T-helper 2 cell (primary cell): ENCODE measurements at regions not wholly inside any gene's neighbourhood (a gene's known extent, or its start where the extent isn't known, plus 50 kb on each side); places are given as distances from the start of the nearest gene placed in this dataset.

Source experiments
- DNase-seq, 5 experiments: peaks; one replicate each; pipeline versions ENCODE4 v3.0.0 to v3.0.0-alpha.2; 2012 to 2022

DNA sequence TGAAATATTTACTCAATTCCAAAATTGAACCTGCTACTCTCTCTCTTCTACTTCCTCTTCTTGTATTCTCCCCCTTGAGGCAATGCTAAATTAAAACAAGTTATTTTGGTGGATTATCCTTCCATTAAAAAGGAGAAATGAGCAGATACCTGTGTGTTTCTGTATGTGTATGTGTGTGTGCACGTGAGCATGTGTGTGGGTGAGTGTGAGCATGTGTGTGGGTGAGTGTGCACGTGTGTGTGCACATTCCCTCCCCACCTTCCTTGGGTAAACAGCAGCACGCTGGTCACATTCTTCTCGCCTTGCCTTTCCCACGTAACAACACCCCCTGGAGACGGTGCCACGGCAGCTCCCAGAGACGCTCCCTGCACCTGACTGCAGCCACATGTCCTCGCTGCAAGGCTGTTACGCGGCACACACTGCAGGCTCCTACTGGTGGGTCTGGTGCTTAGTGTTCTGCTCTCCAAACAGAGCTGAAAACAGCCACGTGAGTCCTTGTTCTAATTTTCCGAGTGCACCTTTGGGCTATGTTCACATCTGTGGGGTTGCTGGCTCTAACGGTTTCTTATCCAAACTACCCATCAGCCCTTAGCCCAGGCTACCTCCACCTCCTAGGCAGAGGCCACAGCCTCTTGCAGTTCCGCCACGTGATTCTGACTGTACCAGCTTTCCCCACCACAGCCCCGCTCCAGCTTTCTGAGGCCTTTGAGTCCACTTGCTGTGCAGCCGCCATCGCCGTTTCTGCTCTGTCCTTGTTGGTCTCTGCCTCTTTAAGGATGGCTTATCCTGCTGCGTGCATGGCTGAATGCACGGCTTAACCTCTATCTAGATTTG is 123.4 kb downstream of the CTTN start:
- DNase-seq: no peak

DNA sequence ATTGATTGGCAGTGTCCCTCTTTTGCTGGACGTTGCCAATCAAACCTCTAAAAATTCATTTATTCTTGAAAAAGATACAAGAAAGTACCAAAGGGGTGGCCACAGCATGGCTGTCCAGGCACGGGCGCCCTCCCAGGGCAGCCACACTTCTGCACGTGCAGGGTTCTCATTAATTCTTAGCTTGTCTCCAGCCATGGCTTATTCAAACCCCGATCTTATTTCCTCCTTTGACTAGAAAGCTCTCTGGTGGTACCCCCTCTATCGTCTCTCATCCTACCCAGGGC is 123.9 kb downstream of the CTTN start:
- DNase-seq: no peak

DNA sequence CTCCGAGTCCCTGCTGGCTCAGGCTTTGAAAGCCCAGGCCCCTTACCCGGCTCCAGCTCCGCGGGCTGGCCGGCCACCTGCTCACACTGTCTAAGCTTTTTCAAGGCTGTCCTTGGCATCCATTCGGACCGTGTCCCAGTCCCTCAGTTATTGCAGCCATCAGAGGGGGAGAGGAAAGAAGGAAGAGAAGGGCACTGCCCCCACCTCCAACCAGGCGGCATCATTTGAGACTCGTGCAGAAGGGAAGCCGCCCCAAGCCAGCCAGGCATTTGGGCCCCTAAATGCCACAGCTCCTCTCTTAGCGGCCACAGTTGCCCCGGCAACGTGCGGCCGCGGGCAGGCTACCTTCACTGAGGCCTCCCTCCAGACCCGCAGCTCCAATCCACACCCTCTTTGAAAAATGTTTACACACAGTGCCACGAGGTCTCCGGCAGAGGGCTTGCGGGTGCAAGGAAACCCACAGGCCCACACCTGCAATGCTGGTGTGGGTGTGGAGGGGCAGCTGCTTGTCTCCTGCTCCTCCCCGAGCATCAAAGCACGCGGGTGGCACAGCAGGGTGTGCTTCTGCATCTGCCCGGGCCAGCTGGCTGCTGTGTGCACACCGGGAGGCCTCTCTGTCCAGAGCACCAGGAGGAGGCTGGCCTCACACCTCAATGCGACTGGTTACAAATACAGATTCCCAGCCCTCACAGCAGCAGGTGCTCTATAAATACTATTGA is 124.4 kb downstream of the CTTN start:
- peak in 1 of 5 experiments; percentile 17 for DNase-seq

DNA sequence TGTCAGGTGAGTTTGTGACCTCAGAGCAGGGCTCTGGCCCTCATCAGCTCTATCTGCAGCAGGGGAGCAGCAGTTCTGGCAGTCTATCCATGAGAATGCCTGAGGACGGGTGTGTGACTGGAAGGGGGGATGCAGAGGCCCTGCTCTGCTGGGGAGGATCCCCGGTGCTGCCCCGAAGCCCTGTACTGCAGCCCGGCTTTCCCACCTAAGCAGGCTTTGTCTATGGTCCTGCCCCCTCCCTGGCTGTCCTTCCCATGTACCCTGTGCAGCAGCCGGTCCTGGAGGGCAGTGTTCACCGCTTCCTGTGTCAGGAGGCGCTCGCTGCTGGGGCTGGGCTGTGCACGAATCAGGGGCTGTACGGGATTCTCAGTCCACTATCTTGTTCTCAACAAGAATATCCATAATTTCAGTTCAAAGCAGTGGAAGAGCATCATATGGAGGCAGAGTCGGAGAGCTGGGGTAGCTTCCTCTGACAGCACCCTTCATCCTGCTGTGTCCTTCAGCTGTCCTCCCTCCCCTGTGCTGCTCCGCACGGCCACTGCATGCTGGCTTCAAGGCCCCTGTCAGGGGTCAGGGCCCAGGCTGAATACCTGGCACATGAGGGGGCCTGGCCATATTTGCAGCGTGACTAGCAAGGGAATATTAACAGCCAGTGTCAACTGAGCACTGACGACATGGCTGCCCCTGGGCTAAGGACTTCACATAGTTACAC is 125.2 kb downstream of the CTTN start:
- no peak for DNase-seq

DNA sequence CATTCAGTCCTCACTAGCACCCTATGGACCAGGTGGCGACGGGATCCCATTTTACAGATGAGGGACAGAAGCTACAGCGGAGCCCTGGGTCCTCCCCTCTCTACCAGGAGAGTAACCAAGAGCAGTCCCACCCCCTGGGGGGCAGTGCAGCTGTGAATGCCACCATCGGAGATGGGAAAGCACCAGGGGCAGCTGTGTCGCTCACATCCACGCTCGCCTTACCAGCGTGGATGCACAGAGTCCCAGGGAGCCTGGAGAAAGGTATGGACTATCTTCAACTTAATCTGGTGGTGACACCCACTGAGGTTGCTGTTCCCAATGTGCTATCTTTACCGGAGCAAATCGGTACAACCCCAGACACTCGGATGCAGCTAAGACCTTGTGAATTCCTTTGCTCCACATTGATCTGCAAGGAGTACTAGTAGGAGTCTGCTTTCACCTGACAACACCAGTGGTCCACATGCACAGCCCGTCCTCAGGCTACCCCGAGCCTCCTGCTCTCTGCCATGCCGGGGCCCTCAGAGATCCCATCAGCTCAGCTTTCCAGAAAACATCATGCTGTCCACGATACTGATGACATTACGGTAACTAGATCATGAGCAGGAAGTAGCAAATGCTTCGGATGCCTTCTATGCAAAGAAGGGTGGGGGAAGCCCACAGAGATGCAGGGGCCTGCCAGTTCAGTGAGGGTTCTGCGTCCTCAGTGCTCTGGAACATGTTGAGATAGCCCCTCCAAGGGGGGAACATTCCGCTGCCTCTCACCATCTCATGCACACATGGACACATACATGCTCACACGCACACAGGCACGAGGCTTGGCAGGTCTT is 126.0 kb downstream of the CTTN start:
- no peak for DNase-seq

DNA sequence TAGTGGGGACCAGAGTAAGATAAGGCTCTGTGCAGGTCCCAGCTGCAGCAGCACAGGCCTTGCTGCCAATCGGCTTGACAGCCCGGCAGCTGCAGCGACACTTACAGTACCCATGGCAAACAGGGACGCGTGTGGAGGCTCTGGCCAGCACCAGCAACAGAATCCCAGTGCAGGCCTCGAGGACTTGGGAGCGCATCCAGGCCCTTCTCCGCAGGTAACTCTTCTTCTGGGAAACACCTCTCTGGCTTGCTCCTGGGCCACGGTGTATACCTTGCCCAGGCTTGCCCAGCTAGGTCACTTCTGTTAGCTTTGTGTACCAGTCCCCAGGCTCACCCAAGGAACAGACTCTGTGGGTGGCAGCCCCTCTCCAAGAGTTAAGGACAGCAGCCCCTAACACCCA is 126.7 kb downstream of the CTTN start:
- no peak for DNase-seq

DNA sequence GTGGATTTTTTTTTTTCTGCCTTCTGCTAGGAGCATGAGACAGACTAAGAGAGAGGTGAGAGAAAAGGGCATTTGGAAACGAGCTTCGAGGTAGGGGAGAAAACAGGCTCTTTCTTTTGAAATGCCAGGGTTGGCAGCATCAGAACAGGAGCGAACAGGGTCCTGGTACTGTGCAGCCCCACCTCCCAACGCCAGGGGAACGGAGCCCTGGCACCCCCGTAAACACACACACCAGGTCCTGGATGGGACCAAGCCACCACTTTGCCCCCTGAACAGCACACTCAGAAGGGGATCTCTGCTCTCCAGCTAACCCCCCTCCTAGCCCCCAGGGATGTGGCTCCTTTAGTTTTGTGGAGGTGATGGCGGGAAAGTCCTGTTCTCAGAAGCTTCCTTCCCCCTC is 127.1 kb downstream of the CTTN start:
- DNase-seq: no peak

DNA sequence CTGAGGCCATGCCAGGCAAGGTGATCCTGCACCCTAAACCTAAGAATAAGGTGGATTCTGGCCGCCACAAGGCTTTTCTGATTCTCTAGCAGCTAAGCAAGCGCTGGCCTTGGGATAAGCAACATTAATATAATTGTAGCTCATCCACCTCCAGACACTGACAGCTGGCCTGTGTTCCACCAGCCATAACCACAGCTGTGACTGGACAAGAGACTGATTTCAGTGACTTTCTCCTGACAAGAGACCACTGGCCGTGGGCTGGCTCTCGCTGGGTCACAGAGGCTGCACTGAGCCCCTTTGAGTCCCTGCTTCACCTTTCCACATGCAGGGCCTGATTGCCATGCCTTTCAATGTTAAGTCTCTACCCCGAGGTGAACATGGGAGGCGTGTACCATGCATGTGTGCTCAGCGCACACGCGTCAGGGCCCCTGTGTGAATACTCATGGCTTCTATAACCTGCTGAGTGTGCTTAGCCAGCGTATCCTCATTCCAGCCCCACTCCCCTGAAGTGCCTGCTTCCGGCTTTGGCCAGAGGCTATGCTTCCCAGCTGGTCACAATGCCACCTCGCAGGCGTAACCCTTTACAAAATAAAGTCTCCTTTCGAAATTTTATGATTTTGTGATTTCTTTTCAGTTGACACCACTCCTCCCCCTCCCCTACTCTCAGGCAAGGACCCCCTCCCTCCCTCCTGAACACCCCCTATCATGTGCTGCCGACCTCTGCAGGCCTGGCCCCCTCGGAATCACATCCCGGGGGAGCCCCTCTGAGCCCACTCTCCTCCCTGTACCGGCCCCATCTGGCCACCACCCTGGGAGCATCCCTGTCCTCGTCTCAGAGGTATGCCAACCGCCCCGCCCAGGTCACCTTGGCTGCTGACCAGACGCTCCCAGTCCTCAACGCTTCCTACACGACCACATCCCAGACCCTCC is 128.1 kb downstream of the CTTN start:
- no peak for DNase-seq

DNA sequence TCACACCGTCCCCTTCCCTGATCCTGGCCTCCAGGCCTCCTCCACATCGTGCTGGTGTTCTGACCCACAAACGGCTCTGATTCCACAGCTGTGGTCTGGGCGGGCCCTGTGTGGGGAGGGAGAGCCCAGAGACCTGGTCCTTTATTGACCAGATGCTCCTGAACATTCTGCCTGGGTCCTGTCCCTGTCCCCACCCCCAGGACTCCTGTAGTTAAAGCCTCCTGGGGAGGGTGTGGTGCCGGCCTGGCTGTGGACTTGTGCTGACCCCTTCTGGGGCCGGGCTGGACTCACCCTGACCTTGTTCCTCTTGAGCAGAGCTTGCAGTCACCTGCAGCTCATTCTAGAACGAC is 128.7 kb downstream of the CTTN start:
- no peak for DNase-seq

DNA sequence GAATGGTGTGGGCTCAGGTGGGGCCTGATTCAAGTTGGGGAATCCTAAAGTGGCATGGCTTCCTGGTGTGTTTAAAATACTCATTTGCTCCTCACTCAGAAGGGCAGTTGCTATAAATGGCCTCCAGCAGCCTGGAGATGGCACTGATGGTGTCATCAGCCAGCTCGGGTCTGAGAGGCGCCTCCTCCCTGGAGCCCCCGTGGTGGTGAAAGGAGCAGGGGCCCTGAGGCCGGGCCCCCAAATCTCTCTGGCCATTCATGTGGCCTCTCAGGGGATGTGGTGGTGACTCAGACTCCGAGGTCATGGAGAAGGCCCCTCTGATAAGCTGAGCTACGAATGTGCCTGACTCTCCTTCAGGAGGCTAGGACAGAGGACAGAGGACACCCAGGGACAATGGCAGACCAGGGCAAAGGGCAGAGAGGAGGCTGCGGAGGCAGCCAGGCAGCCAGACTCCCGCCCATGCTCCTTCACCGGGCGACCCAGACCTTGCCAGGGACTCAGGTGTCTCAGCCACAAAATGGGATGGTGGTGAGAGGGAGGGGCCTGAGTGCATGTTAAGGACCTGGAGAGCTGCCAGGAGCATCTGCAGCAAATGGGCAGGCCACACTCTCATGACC is 129.2 kb downstream of the CTTN start:
- DNase-seq: no peak

DNA sequence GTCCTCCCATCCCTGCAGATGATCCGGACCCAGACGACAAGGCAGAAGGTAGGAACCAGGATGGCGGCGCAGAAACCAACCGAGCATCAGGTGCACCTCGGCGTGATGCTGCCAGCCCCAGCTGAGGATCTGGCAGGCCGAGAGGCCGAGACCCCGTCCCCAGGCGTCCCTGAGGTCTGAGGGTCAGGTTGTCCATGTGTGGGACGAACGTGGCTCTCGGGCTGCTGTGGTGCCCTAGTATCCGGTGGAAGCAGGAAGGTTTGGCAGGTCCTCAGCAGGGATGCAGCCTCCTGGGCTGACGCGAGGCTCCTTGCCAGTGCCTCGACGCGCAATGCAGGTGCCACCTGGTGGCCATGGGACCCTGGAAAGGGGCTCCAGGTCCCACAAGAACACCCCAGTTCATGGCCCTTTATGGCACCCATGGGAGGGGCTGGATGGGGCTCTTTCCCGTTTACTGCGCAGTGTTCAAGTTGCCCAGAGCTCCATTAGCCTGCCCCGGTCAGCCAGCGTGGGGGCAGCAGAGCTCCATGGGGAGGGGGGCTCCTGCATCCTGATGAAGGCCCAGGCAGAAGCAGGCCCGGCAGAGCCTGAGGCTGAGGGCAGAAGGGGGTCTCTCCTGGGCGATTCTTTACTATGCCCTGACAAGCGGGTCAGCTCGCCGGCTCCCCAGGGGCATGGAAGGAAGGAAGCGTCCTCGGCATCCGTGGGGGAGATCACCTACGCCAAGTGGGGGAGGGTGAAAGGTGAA is 129.9 kb downstream of the CTTN start:
- no peak for DNase-seq

DNA sequence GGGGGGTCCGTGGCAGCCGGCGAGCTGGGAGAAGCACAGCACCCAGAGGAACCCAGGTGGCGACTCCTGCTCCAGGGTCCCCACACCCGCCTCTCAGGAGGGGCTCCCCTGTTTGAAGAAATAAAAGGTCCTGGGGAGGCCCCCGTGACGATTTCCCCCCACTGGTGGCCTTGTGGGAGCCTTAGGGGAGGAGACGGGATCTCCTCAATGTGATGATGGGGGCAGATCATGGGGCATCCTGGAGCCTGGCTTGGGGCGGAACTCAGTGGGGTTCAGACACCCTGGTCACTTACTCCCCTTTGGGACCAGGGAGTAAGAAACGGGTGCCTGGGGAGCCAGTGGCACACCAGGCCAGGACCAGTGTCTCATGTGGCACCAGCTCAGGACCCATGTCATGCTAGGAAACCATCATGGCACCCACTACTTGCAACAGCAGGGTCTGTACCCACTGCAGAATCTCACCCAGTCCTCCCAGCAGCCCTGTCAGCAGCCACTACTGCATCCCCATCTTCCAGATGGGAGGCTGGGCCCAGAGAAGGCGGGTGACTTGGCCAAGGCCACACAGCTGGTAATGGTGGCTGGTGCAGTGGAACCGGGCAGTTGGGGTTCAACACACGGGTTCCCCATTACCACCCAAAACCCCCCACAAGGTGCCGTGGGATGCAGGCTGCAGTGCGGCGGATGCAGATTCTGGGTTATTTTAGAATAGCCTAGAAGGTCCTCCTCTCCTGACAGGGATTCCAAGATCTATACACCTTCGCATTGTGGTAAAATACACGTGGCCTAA is 130.7 kb downstream of the CTTN start:
- no peak for DNase-seq

DNA sequence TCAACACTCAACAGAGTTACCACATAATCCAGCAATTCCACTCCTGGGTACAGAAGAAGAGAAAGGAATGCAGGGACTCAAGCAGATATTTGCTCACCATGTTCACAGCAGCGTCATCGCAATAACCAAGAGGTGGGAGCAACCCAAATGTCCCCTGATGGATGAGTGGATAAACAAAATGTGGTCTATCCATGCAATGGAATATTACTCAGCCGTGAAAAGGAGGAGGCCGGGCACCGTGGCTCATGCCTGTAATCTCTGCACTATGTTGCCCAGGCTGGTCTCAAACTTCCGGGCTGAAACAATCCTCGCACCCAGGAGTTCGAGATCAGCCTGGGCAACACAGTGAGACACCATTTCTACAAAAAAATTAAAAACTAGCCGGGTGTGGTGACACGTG is 131.7 kb downstream of the CTTN start:
- no peak for DNase-seq

DNA sequence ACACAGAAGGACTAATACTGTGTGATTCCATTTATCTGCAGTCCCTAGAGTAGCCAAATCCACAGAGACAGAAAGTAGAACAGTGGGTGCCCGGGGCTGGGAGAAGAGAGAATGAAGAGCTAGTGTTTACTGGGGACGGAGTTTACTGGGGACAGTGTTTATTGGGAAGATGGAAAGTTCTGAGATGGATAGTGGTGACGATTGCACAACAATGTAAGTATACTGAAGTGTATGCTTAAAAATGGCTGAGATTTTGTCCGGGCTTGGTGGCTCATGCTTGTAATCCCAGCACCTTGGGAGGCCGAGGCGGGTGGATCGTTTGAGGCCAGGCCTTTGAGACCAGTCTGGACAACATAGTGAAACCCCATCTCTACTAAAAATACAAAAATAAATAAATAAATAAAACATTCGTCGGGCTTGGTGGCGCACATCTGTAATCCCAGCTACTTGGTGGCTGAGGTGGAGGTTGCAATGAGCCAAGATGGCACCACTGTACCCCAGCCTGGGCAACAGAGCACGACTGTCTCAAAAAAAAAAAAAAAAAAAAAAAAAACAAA is 132.4 kb downstream of the CTTN start:
- DNase-seq: no peak

DNA sequence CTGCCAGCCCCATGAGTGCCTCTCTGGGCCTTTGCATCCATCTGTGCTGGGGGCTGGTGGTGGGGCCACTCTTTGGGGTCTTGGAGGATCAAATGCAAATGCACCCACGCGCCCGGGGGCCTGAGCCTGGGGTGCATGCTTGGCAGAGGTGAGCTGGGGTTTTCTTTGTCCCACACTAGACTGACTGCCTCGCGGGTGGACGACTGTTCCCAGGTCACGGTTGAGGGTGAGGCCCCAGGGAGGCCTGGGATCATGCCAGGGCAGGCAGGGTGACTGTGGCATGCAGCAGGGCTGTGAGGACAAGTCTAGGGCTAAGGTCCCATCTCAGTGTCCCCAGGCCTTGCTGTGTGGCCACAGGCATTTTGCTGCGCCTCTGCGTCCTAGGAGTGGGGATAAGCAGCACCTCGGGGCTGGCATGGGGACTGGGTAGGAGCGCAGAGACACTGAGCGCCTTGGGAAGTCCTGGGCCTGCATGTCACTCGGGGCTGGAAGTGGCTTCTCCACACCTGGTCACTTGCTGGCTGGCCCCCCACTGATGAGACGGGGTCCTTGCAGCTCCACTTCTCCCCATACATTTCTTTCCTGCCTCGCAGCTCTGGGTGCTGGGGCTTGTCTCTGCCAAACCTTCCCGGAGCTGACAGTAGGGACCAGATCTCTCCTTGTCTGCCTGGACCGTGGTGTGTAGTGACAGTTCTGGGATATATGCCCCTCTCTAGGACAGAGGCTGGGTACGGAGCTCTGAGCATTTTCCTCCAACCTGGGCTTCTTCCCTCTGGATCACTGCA is 133.1 kb downstream of the CTTN start:
- DNase-seq: no peak

DNA sequence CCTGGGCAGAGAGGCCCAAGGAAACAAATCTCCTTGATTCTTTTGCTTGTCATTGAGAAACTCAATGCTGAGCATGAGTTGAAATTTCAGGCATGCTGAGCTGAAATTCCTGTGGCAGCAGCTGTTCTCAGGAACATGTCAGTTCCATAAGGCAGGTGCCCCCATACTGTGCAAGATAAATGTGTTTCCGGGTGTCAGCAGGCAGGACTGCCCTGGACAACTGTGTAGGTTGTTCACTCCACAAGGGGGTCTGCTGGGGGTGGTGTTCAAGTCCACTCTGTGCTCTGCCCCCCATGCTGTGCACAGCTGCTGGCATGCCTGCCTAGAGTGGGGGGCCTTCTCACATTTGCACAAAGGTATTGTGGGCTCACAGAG is 133.7 kb downstream of the CTTN start:
- DNase-seq: no peak

DNA sequence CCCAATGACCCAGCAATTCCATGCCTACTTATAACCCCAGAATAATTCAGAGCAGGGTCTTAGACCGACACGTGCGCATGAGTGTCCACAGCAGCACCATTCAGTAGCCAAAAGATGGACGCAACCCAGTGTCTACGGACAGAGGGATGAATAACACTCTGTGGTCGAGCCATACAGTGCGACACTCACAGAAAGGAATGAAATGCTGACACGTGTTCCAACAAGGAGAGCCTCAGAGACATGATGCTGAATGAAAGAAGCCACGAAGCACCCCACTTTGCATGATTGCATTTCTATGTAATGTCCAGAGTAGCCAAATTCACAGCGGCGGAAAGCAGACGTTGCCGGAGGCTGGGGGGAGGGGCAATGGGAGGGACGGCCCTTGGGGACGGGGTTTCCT is 134.4 kb downstream of the CTTN start:
- no peak for DNase-seq

DNA sequence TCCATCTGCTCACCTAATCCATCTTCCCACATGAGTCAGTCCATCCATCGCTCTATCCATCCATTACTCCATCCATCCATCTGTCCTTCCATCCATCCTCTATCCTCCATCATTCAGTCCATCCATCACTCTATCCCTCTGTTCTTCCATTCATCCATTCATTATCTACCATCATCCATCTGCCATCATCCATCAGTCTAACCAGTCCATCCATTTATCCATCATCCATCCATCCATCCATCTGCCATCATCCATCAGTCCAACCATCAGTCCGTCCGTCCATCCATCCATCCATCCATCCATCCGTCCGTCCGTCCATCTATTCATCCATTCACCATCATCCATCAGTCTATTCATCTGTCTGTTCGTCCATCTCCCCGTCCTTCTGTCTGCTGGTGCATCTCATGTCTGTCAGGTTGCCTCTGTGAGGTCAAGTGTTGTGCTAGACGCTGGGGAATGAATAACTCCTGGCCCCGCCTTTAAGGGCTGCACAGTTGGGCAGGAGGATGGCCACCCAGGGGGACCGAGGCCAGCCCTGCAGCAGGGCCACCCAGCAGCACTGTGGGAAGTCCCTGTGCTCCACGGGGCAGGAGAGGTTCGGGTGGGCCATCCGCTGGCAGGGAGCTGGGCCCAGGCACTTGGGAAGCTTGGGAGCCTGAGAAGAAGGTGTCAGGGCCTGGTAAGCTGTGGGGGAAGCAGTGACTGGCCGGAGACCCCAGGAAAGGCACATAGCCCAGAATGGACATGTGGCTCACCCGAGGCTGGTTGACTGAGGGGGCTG is 137.1 kb downstream of the CTTN start:
- DNase-seq: no peak
